VCaP (cell line): ENCODE measurements at regions not wholly inside any gene's neighbourhood (a gene's known extent, or its start where the extent isn't known, plus 50 kb on each side); places are given as distances from the start of the nearest gene placed in this dataset.

Experiments
- H3K27ac ChIP-seq: fragments of 450-650 bp; 2 replicates; pipeline ENCODE4 v1.5.1; 2017
- CTCF ChIP-seq: fragments of 450-650 bp; conservative IDR thresholded peaks from 2 replicates; pipeline ENCODE4 v1.5.1; 2017; ENCODE audit warnings: mild to moderate bottlenecking, moderate library complexity

- no peak for TF ChIP-seq CTCF
- H3K27ac ChIP-seq: no peak overlapping the region
These were observed 212.3 kb downstream of the MAD2L1 start for GRCh38 chr4:119854364-119854763.

- TF ChIP-seq CTCF: no peak
- H3K27ac ChIP-seq: no peak overlapping the region
These were observed 215.0 kb downstream of the MAD2L1 start for GRCh38 chr4:119851649-119852048.

GRCh38 chr4:119841361-119841760 lies 212.8 kb upstream of the PDE5A start:
- TF ChIP-seq CTCF: no peak
- H3K27ac ChIP-seq: no peak overlapping the region

GRCh38 chr4:119835613-119835910 lies 207.0 kb upstream of the PDE5A start:
- H3K27ac ChIP-seq: no peak overlapping the region
- TF ChIP-seq CTCF: no peak

GRCh38 chr4:119834906-119835612 lies 206.5 kb upstream of the PDE5A start:
- no peak overlapping the region for H3K27ac ChIP-seq

GRCh38 chr4:119833611-119834010 lies 205.0 kb upstream of the PDE5A start:
- TF ChIP-seq CTCF: no peak
- H3K27ac ChIP-seq: no peak overlapping the region

More at GRCh38 chr4:119834906-119835612, 206.5 kb upstream of the PDE5A start:
- TF ChIP-seq CTCF: no peak

- no peak overlapping the region for H3K27ac ChIP-seq
- no peak for TF ChIP-seq CTCF
These were observed 204.2 kb upstream of the PDE5A start for GRCh38 chr4:119832776-119833175.
